22Rv1 (cell line): ENCODE measurements at regions not wholly inside any gene's neighbourhood (a gene's known extent, or its start where the extent isn't known, plus 50 kb on each side); places are given as distances from the start of the nearest gene placed in this dataset.

Experiments used
- CTCF ChIP-seq: fragments of 450-650 bp; IDR thresholded peaks from 2 replicates; pipeline ENCODE4 v1.5.1; 2017; ENCODE audit warnings: mild to moderate bottlenecking
- ZFX ChIP-seq: fragments of 450-650 bp; IDR thresholded peaks from 2 replicates; pipeline ENCODE4 v1.6.1; 2017; ENCODE audit warnings: antibody characterized with exemption, borderline replicate concordance

GRCh38 chr4:83866834-83867621 lies 331.1 kb downstream of the GPAT3 start:
- no peak for TF ChIP-seq CTCF
- no peak for TF ChIP-seq ZFX
